ENCODE measurements at regions not wholly inside any gene's neighbourhood (a gene's known extent, or its start where the extent isn't known, plus 50 kb on each side); places are given as distances from the start of the nearest gene placed in this dataset.

GRCh38 chr1:220974431-220974830 lies 95.2 kb downstream of the HLX start:
- no peak for TF ChIP-seq ZNF384 (IDR thresholded peaks at IDR 0.05)
- no peak for TF ChIP-seq SUZ12 (IDR thresholded peaks at IDR 0.05)
- TF ChIP-seq FOXM1 (IDR thresholded peaks at IDR 0.05; ENCODE audit: borderline replicate concordance), result no peak
- no peak for TF ChIP-seq FOXK2 (IDR thresholded peaks at IDR 0.05)
- TF ChIP-seq NFRKB (IDR thresholded peaks at IDR 0.05), result no peak
- TF ChIP-seq FOXA1 (IDR thresholded peaks at IDR 0.05), result no peak

All from HEK293T (cell line).